ENCODE measurements at regions not wholly inside any gene's neighbourhood (a gene's known extent, or its start where the extent isn't known, plus 50 kb on each side); places are given as distances from the start of the nearest gene placed in this dataset.

DNA sequence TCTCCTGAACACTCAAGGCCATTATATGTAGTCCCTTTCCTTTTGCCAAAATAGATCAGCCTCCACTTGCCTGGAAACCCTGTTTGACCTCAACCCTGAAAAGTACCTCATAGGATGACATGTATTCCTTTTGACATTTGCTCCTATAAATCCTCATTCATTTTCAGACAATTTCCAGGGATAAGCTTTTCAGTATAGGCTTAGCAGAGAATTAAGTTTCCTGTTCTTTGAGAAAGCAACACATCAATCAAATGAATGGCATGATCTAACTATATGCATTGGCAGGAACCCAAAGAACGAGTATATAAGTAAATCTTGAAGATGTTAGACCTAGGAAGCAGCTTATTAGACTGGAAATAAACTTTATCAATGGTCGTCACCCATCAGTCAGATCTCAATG is 483.0 kb downstream of the CCDC85A start:
- H3K27ac ChIP-seq = no peak overlapping the region
- no peaks in the 10 kb centered on the region for H3K36me3 ChIP-seq
- H3K9me3 ChIP-seq = no peaks in the 10 kb centered on the region
- TF ChIP-seq POLR2A (IDR thresholded peaks at IDR 0.05) = no peak
- no peak for TF ChIP-seq POLR2AphosphoS5 (IDR thresholded peaks at IDR 0.05)
- no peaks in the 10 kb centered on the region for H3K27me3 ChIP-seq (replicated peaks; ENCODE audit: insufficient read depth)
- H3K4me1 ChIP-seq (replicated peaks) = no peaks in the 10 kb centered on the region
- intact Hi-C loops (cut with DNase I) = no loop called here
- DNase-seq (ENCODE audit: low spot score) = no peak
- 40% methylated on average over 2 of the region's 2 CpGs for WGBS
- H3K4me3 ChIP-seq = no peak overlapping the region

- no peak for DNase-seq (ENCODE audit: low spot score)
- Histone ChIP-seq H3K4me3 (no peak overlapping the region), H3K27ac (no peak overlapping the region), H3K27me3 (replicated peaks; ENCODE audit: insufficient read depth) (no peaks in the 10 kb centered on the region), H3K4me1 (replicated peaks) (no peaks in the 10 kb centered on the region), H3K9me3 (no peaks in the 10 kb centered on the region), H3K36me3 (no peaks in the 10 kb centered on the region)
- TF ChIP-seq POLR2AphosphoS5 (IDR thresholded peaks at IDR 0.05) (no peak), POLR2A (IDR thresholded peaks at IDR 0.05) (no peak), CTCF (IDR thresholded peaks at IDR 0.05) (no peak)
- intact Hi-C loops (cut with DNase I) = no loop called here
- 79% methylated on average over 5 of the region's 5 CpGs for WGBS
Measured at GRCh38 chr2:56671973-56672569, 488.3 kb downstream of the CCDC85A start.

DNA sequence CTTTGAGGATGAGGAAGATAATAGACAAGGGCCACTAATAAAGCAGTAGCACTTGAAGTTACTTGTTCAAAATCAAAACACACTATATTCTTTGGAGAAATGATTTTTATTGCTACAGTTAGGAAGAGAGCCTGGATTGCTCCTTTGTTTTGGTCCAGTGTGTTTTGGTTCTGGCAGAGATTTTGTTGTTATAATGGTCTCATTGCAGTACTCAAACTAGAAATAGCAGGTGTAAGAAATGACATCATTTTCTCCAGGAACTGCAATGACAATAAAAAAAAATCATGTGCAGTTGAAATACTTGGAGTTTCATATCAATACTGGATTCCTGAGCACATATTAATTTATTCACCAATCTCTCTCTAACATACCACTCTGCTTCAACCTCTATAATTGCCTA is 490.3 kb downstream of the CCDC85A start:
- TF ChIP-seq CTCF (IDR thresholded peaks at IDR 0.05) = no peak
- TF ChIP-seq POLR2A (IDR thresholded peaks at IDR 0.05) = no peak
- no peak for TF ChIP-seq POLR2AphosphoS5 (IDR thresholded peaks at IDR 0.05)
- no peak overlapping the region for H3K27ac ChIP-seq
- intact Hi-C loops (cut with DNase I) = no loop called here

GRCh38 chr2:56676966-56677365 is 493.2 kb downstream of the CCDC85A start:
- WGBS = 58% methylated on average over 2 of the region's 2 CpGs
- Histone ChIP-seq H3K27me3 (replicated peaks; ENCODE audit: insufficient read depth) (no peaks in the 10 kb centered on the region), H3K36me3 (no peaks in the 10 kb centered on the region), H3K27ac (no peak overlapping the region), H3K4me1 (replicated peaks) (no peaks in the 10 kb centered on the region), H3K9me3 (no peaks in the 10 kb centered on the region), H3K4me3 (no peak overlapping the region)
- TF ChIP-seq CTCF (IDR thresholded peaks at IDR 0.05) (no peak), POLR2A (IDR thresholded peaks at IDR 0.05) (no peak), POLR2AphosphoS5 (IDR thresholded peaks at IDR 0.05) (no peak)
- no peak for DNase-seq (ENCODE audit: low spot score)
- intact Hi-C loops (cut with DNase I) = no loop called here

More for the DNA sequence above, 490.3 kb downstream of the CCDC85A start:
- no peak for DNase-seq (ENCODE audit: low spot score)
- Histone ChIP-seq H3K9me3 (no peaks in the 10 kb centered on the region), H3K4me1 (replicated peaks) (no peaks in the 10 kb centered on the region), H3K36me3 (no peaks in the 10 kb centered on the region), H3K27me3 (replicated peaks; ENCODE audit: insufficient read depth) (no peaks in the 10 kb centered on the region), H3K4me3 (no peak overlapping the region)

DNA sequence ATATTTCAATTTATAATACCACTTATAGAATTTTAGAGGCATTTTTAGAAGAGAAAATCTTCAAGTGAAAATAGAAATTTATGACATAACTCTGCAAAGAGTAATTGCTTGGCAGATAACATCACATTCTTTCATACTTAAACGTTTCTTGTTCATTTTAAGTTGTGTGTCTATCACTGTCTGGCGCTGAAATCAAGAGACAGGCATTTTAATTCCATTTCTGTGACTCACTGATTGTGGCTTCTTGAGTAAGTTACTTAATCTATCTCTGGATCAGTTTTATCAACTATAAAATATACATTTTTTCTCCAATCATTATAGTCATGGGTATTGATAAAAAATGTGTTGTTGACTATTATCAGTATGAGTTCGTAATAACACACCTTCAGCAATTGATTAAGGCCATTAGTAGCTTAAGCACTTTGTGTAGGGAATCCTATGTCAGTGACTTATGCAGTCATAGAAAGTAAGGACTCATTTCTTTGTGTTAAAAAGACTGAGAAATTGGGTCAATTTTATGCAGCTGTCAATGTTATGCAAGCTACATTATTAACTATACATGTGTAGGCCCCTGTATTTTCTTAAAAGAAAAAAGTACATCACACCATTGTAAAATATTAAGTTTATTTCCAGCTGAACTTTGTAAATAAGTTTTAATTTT is 497.3 kb downstream of the CCDC85A start:
- Histone ChIP-seq H3K27ac (no peak overlapping the region), H3K4me3 (no peak overlapping the region), H3K4me1 (replicated peaks) (no peaks in the 10 kb centered on the region), H3K36me3 (no peaks in the 10 kb centered on the region), H3K9me3 (no peaks in the 10 kb centered on the region), H3K27me3 (replicated peaks; ENCODE audit: insufficient read depth) (no peaks in the 10 kb centered on the region)
- intact Hi-C loops (cut with DNase I) = no loop called here
- no peak for DNase-seq (ENCODE audit: low spot score)
- WGBS = 60% methylated on average over 3 of the region's 3 CpGs
- TF ChIP-seq CTCF (IDR thresholded peaks at IDR 0.05) (no peak), POLR2A (IDR thresholded peaks at IDR 0.05) (no peak), POLR2AphosphoS5 (IDR thresholded peaks at IDR 0.05) (no peak)
